HG02798 (cell line): ENCODE measurements at regions not wholly inside any gene's neighbourhood (a gene's known extent, or its start where the extent isn't known, plus 50 kb on each side); places are given as distances from the start of the nearest gene placed in this dataset.
"Not testable (repeated sequence)": the region's sequence is repeated elsewhere in the genome, so short reads cannot be mapped to it uniquely, and the experiment has no call there.

Experiments
- ATAC-seq: cut with Tn5 transposase; IDR thresholded peaks from one replicate; pipeline ENCODE4 v1.9.1; 2021; ENCODE audit warnings: mild to moderate bottlenecking; ENCODE audit not compliant: unreplicated experiment, poor library complexity

- no peak for ATAC-seq
Measured at GRCh38 chr1:30024411-30025195, 698.8 kb downstream of the MATN1 start.

GRCh38 chr1:30023339-30024022 is 699.9 kb downstream of the MATN1 start:
- ATAC-seq = no peak

GRCh38 chr1:30014031-30014430 is 709.4 kb downstream of the MATN1 start:
- ATAC-seq = no peak

- ATAC-seq = no peak
Measured at GRCh38 chr1:30012455-30013440, 710.6 kb downstream of the MATN1 start.

GRCh38 chr1:30011970-30012369 is 711.4 kb downstream of the MATN1 start:
- no peak for ATAC-seq

- ATAC-seq = no peak
Measured at GRCh38 chr1:30010506-30011106, 712.8 kb downstream of the MATN1 start.

GRCh38 chr1:30009720-30010119 is 713.7 kb downstream of the MATN1 start:
- ATAC-seq = no peak

- ATAC-seq = no peak
Measured at GRCh38 chr1:30008998-30009657, 714.3 kb downstream of the MATN1 start.

GRCh38 chr1:30008372-30008997 is 714.9 kb downstream of the MATN1 start:
- no peak for ATAC-seq

GRCh38 chr1:30005972-30006619 is 717.3 kb downstream of the MATN1 start:
- ATAC-seq = no peak

GRCh38 chr1:30001732-30002039 is 721.7 kb downstream of the MATN1 start:
- ATAC-seq = no peak

- no peak for ATAC-seq
Measured at GRCh38 chr1:30001011-30001731, 722.2 kb downstream of the MATN1 start.

- no peak for ATAC-seq
Measured at GRCh38 chr1:30000266-30000665, 723.1 kb downstream of the MATN1 start.

GRCh38 chr1:29999595-29999994 is 723.8 kb downstream of the MATN1 start:
- no peak for ATAC-seq

- no peak for ATAC-seq
Measured at GRCh38 chr1:29998686-29999085, 724.7 kb downstream of the MATN1 start.

- not testable (repeated sequence) for ATAC-seq
Measured at GRCh38 chr1:29997818-29998217, 725.6 kb downstream of the MATN1 start.

- no peak for ATAC-seq
Measured at GRCh38 chr1:29993950-29994349, 729.4 kb downstream of the MATN1 start.

- ATAC-seq = no peak
Measured at GRCh38 chr1:29991815-29992214, 731.6 kb downstream of the MATN1 start.
